Epidermal melanocyte (primary cell): ENCODE measurements at regions not wholly inside any gene's neighbourhood (a gene's known extent, or its start where the extent isn't known, plus 50 kb on each side); places are given as distances from the start of the nearest gene placed in this dataset.
A peak's percentile ranks its signal among the peaks of the same experiment; 100 is the strongest.
"Not testable (repeated sequence)": the region's sequence is repeated elsewhere in the genome, so short reads cannot be mapped to it uniquely, and the experiment has no call there.

ENCODE experiments used
- DNase-seq: peaks from one replicate; pipeline ENCODE4 v3.0.0; 2011; ENCODE audit warnings: low spot score; ENCODE audit not compliant: insufficient read length

GRCh38 chr15:29648415-29648814, 173.9 kb downstream of the TJP1 start:
- DNase-seq, result not testable (repeated sequence)

GRCh38 chr15:29645841-29646240, 176.4 kb downstream of the TJP1 start:
- no peak for DNase-seq

- not testable (repeated sequence) for DNase-seq
Observed at GRCh38 chr15:29644361-29644760, 177.9 kb downstream of the TJP1 start.

- DNase-seq, result no peak
Observed at GRCh38 chr15:29638781-29639180, 183.5 kb downstream of the TJP1 start.

- DNase-seq, result no peak
Observed at GRCh38 chr15:29638011-29638410, 184.3 kb downstream of the TJP1 start.

- DNase-seq, result no peak
Observed at GRCh38 chr15:29637555-29637954, 184.7 kb downstream of the TJP1 start.

- DNase-seq, result no peak
Observed at GRCh38 chr15:29636921-29637320, 185.3 kb downstream of the TJP1 start.

GRCh38 chr15:29636140-29636539, 186.1 kb downstream of the TJP1 start:
- no peak for DNase-seq

GRCh38 chr15:29635513-29636098, 186.7 kb downstream of the TJP1 start:
- no peak for DNase-seq

GRCh38 chr15:29633971-29634370, 188.3 kb downstream of the TJP1 start:
- no peak for DNase-seq

- DNase-seq, result no peak
Observed at GRCh38 chr15:29632671-29633406, 189.4 kb downstream of the TJP1 start.

GRCh38 chr15:29631076-29632070, 190.9 kb downstream of the TJP1 start:
- DNase-seq, result no peak

- DNase-seq, result no peak
Observed at GRCh38 chr15:29624271-29624670, 198.0 kb downstream of the TJP1 start.

GRCh38 chr15:29623116-29623639, 199.1 kb downstream of the TJP1 start:
- DNase-seq, result no peak

- no peak for DNase-seq
Observed at GRCh38 chr15:29622637-29623036, 199.6 kb downstream of the TJP1 start.

GRCh38 chr15:29621616-29622015, 200.7 kb downstream of the TJP1 start:
- no peak for DNase-seq

- DNase-seq, result no peak
Observed at GRCh38 chr15:29618586-29618985, 203.7 kb downstream of the TJP1 start.

GRCh38 chr15:29616512-29616911, 205.8 kb downstream of the TJP1 start:
- DNase-seq, result no peak

GRCh38 chr15:29615791-29616190, 206.5 kb downstream of the TJP1 start:
- DNase-seq, result no peak

GRCh38 chr15:29613951-29614382, 208.3 kb downstream of the TJP1 start:
- DNase-seq, result no peak

GRCh38 chr15:29612701-29613100, 209.6 kb downstream of the TJP1 start:
- no peak for DNase-seq

GRCh38 chr15:29612096-29612495, 210.2 kb downstream of the TJP1 start:
- DNase-seq, result peak; percentile 36
